ENCODE measurements at regions not wholly inside any gene's neighbourhood (a gene's known extent, or its start where the extent isn't known, plus 50 kb on each side); places are given as distances from the start of the nearest gene placed in this dataset.

DNA sequence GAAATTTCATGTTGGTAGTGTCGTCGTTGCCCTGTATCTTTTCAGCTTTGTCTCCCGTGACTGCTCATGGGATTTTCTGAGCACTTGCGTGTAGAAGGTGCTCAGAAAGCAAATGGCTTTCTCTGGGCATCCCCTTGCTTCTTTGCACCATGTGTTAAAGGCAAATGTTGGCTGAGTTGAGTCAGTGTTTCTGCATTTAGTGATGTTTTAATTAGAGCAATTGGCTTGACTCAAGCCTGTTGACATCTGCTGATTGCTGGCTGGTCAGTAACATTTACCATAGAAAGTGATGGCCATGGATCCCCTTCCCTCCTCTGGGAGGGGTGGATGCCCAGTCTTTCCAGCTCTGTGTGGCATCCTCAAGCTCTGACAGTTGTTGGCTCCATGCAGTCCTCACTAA lies 187.2 kb upstream of the MPHOSPH6 start:
- TF ChIP-seq, protein P1, sequence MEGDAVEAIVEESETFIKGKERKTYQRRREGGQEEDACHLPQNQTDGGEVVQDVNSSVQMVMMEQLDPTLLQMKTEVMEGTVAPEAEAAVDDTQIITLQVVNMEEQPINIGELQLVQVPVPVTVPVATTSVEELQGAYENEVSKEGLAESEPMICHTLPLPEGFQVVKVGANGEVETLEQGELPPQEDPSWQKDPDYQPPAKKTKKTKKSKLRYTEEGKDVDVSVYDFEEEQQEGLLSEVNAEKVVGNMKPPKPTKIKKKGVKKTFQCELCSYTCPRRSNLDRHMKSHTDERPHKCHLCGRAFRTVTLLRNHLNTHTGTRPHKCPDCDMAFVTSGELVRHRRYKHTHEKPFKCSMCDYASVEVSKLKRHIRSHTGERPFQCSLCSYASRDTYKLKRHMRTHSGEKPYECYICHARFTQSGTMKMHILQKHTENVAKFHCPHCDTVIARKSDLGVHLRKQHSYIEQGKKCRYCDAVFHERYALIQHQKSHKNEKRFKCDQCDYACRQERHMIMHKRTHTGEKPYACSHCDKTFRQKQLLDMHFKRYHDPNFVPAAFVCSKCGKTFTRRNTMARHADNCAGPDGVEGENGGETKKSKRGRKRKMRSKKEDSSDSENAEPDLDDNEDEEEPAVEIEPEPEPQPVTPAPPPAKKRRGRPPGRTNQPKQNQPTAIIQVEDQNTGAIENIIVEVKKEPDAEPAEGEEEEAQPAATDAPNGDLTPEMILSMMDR (IDR thresholded peaks at IDR 0.05; ENCODE audit: insufficient read depth, low read length): no peak
- TF ChIP-seq POLR2AphosphoS5 (IDR thresholded peaks at IDR 0.05; ENCODE audit: low read depth) (no peak), REST (IDR thresholded peaks at IDR 0.05; ENCODE audit: insufficient replicate concordance, low read depth) (no peak)
